Heart left ventricle (tissue), 16 donors: ENCODE measurements at regions not wholly inside any gene's neighbourhood (a gene's known extent, or its start where the extent isn't known, plus 50 kb on each side); places are given as distances from the start of the nearest gene placed in this dataset.

Source experiments
- ATAC-seq, 4 donors: fragments of 200-7000 bp; cut with Tn5 transposase; one replicate each; pipeline ENCODE4 v1.9.1; 2020 to 2022; ENCODE audit warnings: moderate library complexity in 4 of 4, mild to moderate bottlenecking in 3 of 4, moderate number of reproducible peaks in 1 of 4
- DNase-seq, 5 donors: peaks; one replicate each; pipeline ENCODE4 v3.0.0-alpha.2; 2020
- H3K27ac ChIP-seq, 12 donors: fragments of 200-600 bp; sonication (generic) in 4 of 12; one replicate each; pipeline versions ENCODE4 v1.5.0 to v1.8.0; 2016 to 2022; ENCODE audit warnings: mild to moderate bottlenecking in 2 of 12
- H3K27me3 ChIP-seq, 9 donors: fragments of 200-600 bp; sonication (generic) in 2 of 9; one replicate each; pipeline versions ENCODE4 v1.5.1 to v1.8.0; 2016 to 2022; ENCODE audit warnings: mild to moderate bottlenecking in 3 of 9
- H3K36me3 ChIP-seq, 9 donors: fragments of 200-600 bp; sonication (generic) in 2 of 9; one replicate each; pipeline versions ENCODE4 v1.5.0 to v1.8.0; 2018 to 2022; ENCODE audit warnings: mild to moderate bottlenecking in 2 of 9
- H3K4me1 ChIP-seq, 12 donors: fragments of 200-600 bp; sonication (generic) in 4 of 12; one replicate each; pipeline versions ENCODE4 v1.5.0 to v1.8.0; 2016 to 2022; ENCODE audit warnings: mild to moderate bottlenecking in 3 of 12
- H3K4me3 ChIP-seq, 12 donors: fragments of 200-600 bp; sonication (generic) in 4 of 12; one replicate each; pipeline versions ENCODE4 v1.5.0 to v1.8.0; 2017 to 2022; ENCODE audit warnings: mild to moderate bottlenecking in 9 of 12, moderate library complexity in 4 of 12
- H3K9me3 ChIP-seq, 12 donors: fragments of 200-600 bp; sonication (generic) in 4 of 12; one replicate each; pipeline versions ENCODE4 v1.5.0 to v1.8.0; 2016 to 2022; ENCODE audit warnings: mild to moderate bottlenecking in 1 of 12
- CTCF ChIP-seq, 12 donors: fragments of 200-600 bp; sonication (generic) in 4 of 12; IDR thresholded peaks; one replicate each; pipeline versions ENCODE4 v1.5.0 to v1.8.0; 2018 to 2022; ENCODE audit warnings: antibody characterized with exemption in 12 of 12, mild to moderate bottlenecking in 5 of 12
- POLR2A ChIP-seq, 2 donors: fragments of 450-650 bp; IDR thresholded peaks; one replicate each; pipeline ENCODE4 v1.6.1; 2017; ENCODE audit warnings: antibody characterized with exemption in 2 of 2, mild to moderate bottlenecking in 2 of 2, moderate library complexity in 2 of 2
- WGBS, 4 donors: extraction: QIAGEN DNeasy Blood & Tissue Kit in 2 of 4; methylation state at CpG; one replicate each; pipeline versions ENCODE4 v1.1.5 to v1.1.7; 2013 to 2018; 5-methylcytosine and 5-hydroxymethylcytosine counted together
- intact Hi-C, 10 donors: fragments of 100-400 bp; cut with DNase I; formaldehyde crosslinking; loops; one replicate each; pipeline versions ENCODE4 v1.11.1 to v1.14.2; 2022
- donor health status: ischemic (EF 13 %, LVEDD 7.1; RV severe dilation, severe dysfunction).
- donor health status: healthy with polysubstance abuse.
- donor health status: DM: no; HTN: yes; CAD: no.
- donor health status: DM: no; HTN: no; CAD: no.
- donor health status: ischemic (EF 25% LVEDD 6.9; RV normal size, moderate dysfunction).
- donor health status: ischemic (EF 25% LVEDD 5.7; RV mildly dilated, moderate dysfunction).
- donor health status: healthy.
- donor health status: DM: yes; HTN: yes; CAD: no.
- donor health status: ischemic (EF 35%, LVEDD 5.7; RV mildly dilated, moderate dysfunction).
- donor health status: nonischemic (EF 11% LVEDD 7.7; RV severe dilation, severe dysfunction).
- donor health status: DM: yes; HTN: yes; CAD: no.
- donor health status: PGD.
- donor health status: ischemic (EF 29% LVEDD 5.4; RV normal size, mild dysfunction).
- donor health status: nonischemic (EF 23%, LVEDD 6.1; RV moderate dilation, normal function).

- 62 to 86% (median 75%) methylated on average over 1 of the region's 1 CpG for WGBS, 4 donors
- ATAC-seq (no peak), DNase-seq (no peak)
- Histone ChIP-seq H3K4me1 (no peaks in the 10 kb centered on the region), H3K36me3 (no peaks in the 10 kb centered on the region), H3K4me3 (no peak overlapping the region), H3K27ac (no peak overlapping the region), H3K9me3 (no peaks in the 10 kb centered on the region), H3K27me3 (peaks cover 0 to 13% (median 0%) of the 10 kb centered on the region in 9 donors)
- no peak for TF ChIP-seq CTCF (IDR thresholded peaks at IDR 0.05)
- no peak for TF ChIP-seq POLR2A (IDR thresholded peaks at IDR 0.05)
- intact Hi-C loops: no loop called here
Observed at GRCh38 chr2:6641956-6642355, 223.8 kb downstream of the CMPK2 start.

- Histone ChIP-seq H3K4me1 (no peaks in the 10 kb centered on the region), H3K9me3 (no peaks in the 10 kb centered on the region), H3K27me3 (no peaks in the 10 kb centered on the region), H3K4me3 (no peak overlapping the region), H3K27ac (no peak overlapping the region), H3K36me3 (no peaks in the 10 kb centered on the region)
- WGBS, 4 donors: 55 to 73% (median 62%) methylated on average over 2 of the region's 2 CpGs
- no peak for ATAC-seq
- TF ChIP-seq POLR2A (IDR thresholded peaks at IDR 0.05) (no peak), CTCF (IDR thresholded peaks at IDR 0.05) (no peak)
- intact Hi-C loops: no loop called here
- DNase-seq: no peak
Observed at GRCh38 chr2:6644261-6644660, 221.4 kb downstream of the CMPK2 start.

GRCh38 chr2:6645004-6645403 lies 220.7 kb downstream of the CMPK2 start:
- no peaks in the 10 kb centered on the region for H3K36me3 ChIP-seq
- H3K9me3 ChIP-seq: no peaks in the 10 kb centered on the region
- ATAC-seq (no peak), DNase-seq (no peak)
- H3K27ac ChIP-seq: no peak overlapping the region
- intact Hi-C loops: no loop called here
- no peaks in the 10 kb centered on the region for H3K4me1 ChIP-seq
- H3K4me3 ChIP-seq: no peak overlapping the region
- no peak for TF ChIP-seq CTCF (IDR thresholded peaks at IDR 0.05)
- no peak for TF ChIP-seq POLR2A (IDR thresholded peaks at IDR 0.05)
- no peaks in the 10 kb centered on the region for H3K27me3 ChIP-seq
- 92 to 98% (median 93%) methylated on average over 1 of the region's 1 CpG for WGBS, 4 donors

GRCh38 chr2:6645672-6646071 lies 220.0 kb downstream of the CMPK2 start:
- DNase-seq (no peak), ATAC-seq (no peak)
- 85 to 100% (median 95%) methylated on average over 1 of the region's 1 CpG for WGBS, 4 donors
- Histone ChIP-seq H3K36me3 (no peaks in the 10 kb centered on the region), H3K4me1 (no peaks in the 10 kb centered on the region), H3K27ac (no peak overlapping the region), H3K9me3 (no peaks in the 10 kb centered on the region), H3K4me3 (no peak overlapping the region), H3K27me3 (no peaks in the 10 kb centered on the region)
- intact Hi-C loops: no loop called here
- TF ChIP-seq CTCF (IDR thresholded peaks at IDR 0.05) (no peak), POLR2A (IDR thresholded peaks at IDR 0.05) (no peak)
